ENCODE measurements at regions not wholly inside any gene's neighbourhood (a gene's known extent, or its start where the extent isn't known, plus 50 kb on each side); places are given as distances from the start of the nearest gene placed in this dataset.

DNA sequence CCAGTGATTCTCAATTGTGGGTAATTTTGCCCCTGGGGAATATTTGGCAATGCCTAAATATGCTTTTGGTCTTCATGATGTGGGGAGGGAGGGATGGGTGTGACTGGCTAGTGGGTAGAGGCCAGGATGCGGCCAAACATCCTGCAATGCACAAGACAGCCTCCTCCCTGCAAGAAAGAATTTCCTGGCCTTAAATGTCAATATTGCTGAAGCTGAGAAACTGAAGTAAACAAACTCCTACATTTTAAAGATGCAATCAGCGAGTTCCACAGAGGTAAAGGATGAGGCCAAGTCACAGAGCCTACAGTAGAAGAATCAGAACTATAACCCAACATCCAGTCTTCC, 272.9 kb upstream of the EPHA4 start:
- TF ChIP-seq, protein P1, sequence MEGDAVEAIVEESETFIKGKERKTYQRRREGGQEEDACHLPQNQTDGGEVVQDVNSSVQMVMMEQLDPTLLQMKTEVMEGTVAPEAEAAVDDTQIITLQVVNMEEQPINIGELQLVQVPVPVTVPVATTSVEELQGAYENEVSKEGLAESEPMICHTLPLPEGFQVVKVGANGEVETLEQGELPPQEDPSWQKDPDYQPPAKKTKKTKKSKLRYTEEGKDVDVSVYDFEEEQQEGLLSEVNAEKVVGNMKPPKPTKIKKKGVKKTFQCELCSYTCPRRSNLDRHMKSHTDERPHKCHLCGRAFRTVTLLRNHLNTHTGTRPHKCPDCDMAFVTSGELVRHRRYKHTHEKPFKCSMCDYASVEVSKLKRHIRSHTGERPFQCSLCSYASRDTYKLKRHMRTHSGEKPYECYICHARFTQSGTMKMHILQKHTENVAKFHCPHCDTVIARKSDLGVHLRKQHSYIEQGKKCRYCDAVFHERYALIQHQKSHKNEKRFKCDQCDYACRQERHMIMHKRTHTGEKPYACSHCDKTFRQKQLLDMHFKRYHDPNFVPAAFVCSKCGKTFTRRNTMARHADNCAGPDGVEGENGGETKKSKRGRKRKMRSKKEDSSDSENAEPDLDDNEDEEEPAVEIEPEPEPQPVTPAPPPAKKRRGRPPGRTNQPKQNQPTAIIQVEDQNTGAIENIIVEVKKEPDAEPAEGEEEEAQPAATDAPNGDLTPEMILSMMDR (IDR thresholded peaks at IDR 0.05), result no peak
- TF ChIP-seq POLR2A (IDR thresholded peaks at IDR 0.05), result no peak

Measured in tibial nerve (tissue), 3 donors.